Upper lobe of left lung (tissue), 6 donors: ENCODE measurements at regions not wholly inside any gene's neighbourhood (a gene's known extent, or its start where the extent isn't known, plus 50 kb on each side); places are given as distances from the start of the nearest gene placed in this dataset.
"Not testable (repeated sequence)": the region's sequence is repeated elsewhere in the genome, so short reads cannot be mapped to it uniquely, and the experiment has no call there.

Experiments used
- ATAC-seq, 2 donors: fragments of 200-7000 bp; cut with Tn5 transposase; one replicate each; pipeline ENCODE4 v1.9.1; 2022; ENCODE audit warnings: mild to moderate bottlenecking in 2 of 2, moderate library complexity in 2 of 2; ENCODE audit not compliant: low FRiP score in 2 of 2
- DNase-seq, 2 donors: peaks; one replicate each; pipeline ENCODE4 v3.0.0-alpha.2; 2019 to 2020
- H3K27ac ChIP-seq, 4 donors: fragments of 200-600 bp; sonication (generic); one replicate each; pipeline ENCODE4 v1.5.1; 2016 to 2019
- H3K27me3 ChIP-seq, 4 donors: fragments of 200-600 bp; sonication (generic); one replicate each; pipeline ENCODE4 v1.5.1; 2017 to 2019
- H3K36me3 ChIP-seq, 4 donors: fragments of 200-600 bp; sonication (generic); one replicate each; pipeline ENCODE4 v1.5.1; 2016 to 2019
- H3K4me1 ChIP-seq, 4 donors: fragments of 200-600 bp; sonication (generic); one replicate each; pipeline ENCODE4 v1.5.1; 2018 to 2019
- H3K4me3 ChIP-seq, 4 donors: fragments of 200-600 bp; sonication (generic); one replicate each; pipeline ENCODE4 v1.5.1; 2017 to 2019; ENCODE audit warnings: mild to moderate bottlenecking in 2 of 4, moderate library complexity in 1 of 4
- H3K9me3 ChIP-seq, 4 donors: fragments of 200-600 bp; sonication (generic); one replicate each; pipeline ENCODE4 v1.5.1; 2018 to 2019
- CTCF ChIP-seq, 6 experiments: fragments of 450-650 bp in 4 of 6; fragments of 200-600 bp in 2 of 6; sonication (generic) in 2 of 6; IDR thresholded peaks; one replicate each; pipeline ENCODE4 v1.5.1; 2016 to 2019; ENCODE audit warnings: antibody characterized with exemption in 6 of 6
- EP300 ChIP-seq, 4 donors: sonication (generic); formaldehyde crosslinking; IDR thresholded peaks; one replicate each; pipeline ENCODE4 v1.5.1; 2017; ENCODE audit warnings: antibody characterized with exemption in 4 of 4, control low read depth in 2 of 4
- POLR2A ChIP-seq, 4 donors: fragments of 450-650 bp; IDR thresholded peaks; one replicate each; pipeline ENCODE4 v1.5.1; 2016 to 2017; ENCODE audit warnings: antibody characterized with exemption in 4 of 4, mild to moderate bottlenecking in 2 of 4
- POLR2AphosphoS5 ChIP-seq, 2 donors: sonication (generic); formaldehyde crosslinking; IDR thresholded peaks; one replicate each; pipeline ENCODE4 v1.5.1; 2017; ENCODE audit warnings: antibody characterized with exemption in 2 of 2
- WGBS, 2 donors: methylation state at CpG; one replicate each; pipeline ENCODE4 v1.1.5; 2017 to 2018; 5-methylcytosine and 5-hydroxymethylcytosine counted together
- donor health status: DM: no; HTN: no; CAD: no; lungs with moderate emphysema.
- donor health status: DM: no; HTN: yes; CAD: no; lungs with severe emphysema.

GRCh38 chr2:196514641-196515040 is 124.9 kb upstream of the CCDC150 start:
- no peak for TF ChIP-seq POLR2AphosphoS5 (IDR thresholded peaks at IDR 0.05)
- TF ChIP-seq CTCF (IDR thresholded peaks at IDR 0.05), result no peak
- TF ChIP-seq EP300 (IDR thresholded peaks at IDR 0.05), result no peak
- TF ChIP-seq POLR2A (IDR thresholded peaks at IDR 0.05), result no peak
- peak overlapping the region in 1 of 4 donors; percentile 15 for H3K27ac ChIP-seq
- no peak for DNase-seq
- no peak overlapping the region for H3K4me3 ChIP-seq
- no peaks in the 10 kb centered on the region for H3K36me3 ChIP-seq
- no peak for ATAC-seq
- H3K9me3 ChIP-seq, result no peaks in the 10 kb centered on the region
- peaks cover 0 to 14% (median 2%) of the 10 kb centered on the region in 4 donors for H3K4me1 ChIP-seq
- H3K27me3 ChIP-seq, result no peaks in the 10 kb centered on the region
- 79 to 84% methylated on average over 3 to 5 of the region's 5 CpGs for WGBS, 2 donors

GRCh38 chr2:196515051-196515450 is 124.5 kb upstream of the CCDC150 start:
- Histone ChIP-seq H3K27me3 (no peaks in the 10 kb centered on the region), H3K36me3 (no peaks in the 10 kb centered on the region), H3K27ac (peak overlapping the region in 2 of 4 donors; percentile 15 to 18), H3K4me1 (peaks cover 0 to 14% (median 2%) of the 10 kb centered on the region in 4 donors), H3K9me3 (no peaks in the 10 kb centered on the region), H3K4me3 (no peak overlapping the region)
- ATAC-seq, result peak in 1 of 2 donors; percentile 73
- WGBS, 2 donors, result 76% methylated on average over 3 to 10 of the region's 11 CpGs
- DNase-seq, result peak; percentile 36 to 56
- TF ChIP-seq EP300 (IDR thresholded peaks at IDR 0.05) (no peak), POLR2A (IDR thresholded peaks at IDR 0.05) (no peak), POLR2AphosphoS5 (IDR thresholded peaks at IDR 0.05) (no peak), CTCF (IDR thresholded peaks at IDR 0.05) (no peak)

GRCh38 chr2:196515608-196516007 is 123.9 kb upstream of the CCDC150 start:
- ATAC-seq (no peak), DNase-seq (no peak)
- 77 to 78% methylated on average over 2 of the region's 2 CpGs for WGBS, 2 donors
- H3K9me3 ChIP-seq, result no peaks in the 10 kb centered on the region
- no peaks in the 10 kb centered on the region for H3K27me3 ChIP-seq
- peaks cover 0 to 14% (median 2%) of the 10 kb centered on the region in 4 donors for H3K4me1 ChIP-seq
- H3K36me3 ChIP-seq, result no peaks in the 10 kb centered on the region
- no peak overlapping the region for H3K4me3 ChIP-seq
- no peak overlapping the region for H3K27ac ChIP-seq
- no peak for TF ChIP-seq EP300 (IDR thresholded peaks at IDR 0.05)

- no peaks in the 10 kb centered on the region for H3K9me3 ChIP-seq
- no peaks in the 10 kb centered on the region for H3K27me3 ChIP-seq
- TF ChIP-seq POLR2A (IDR thresholded peaks at IDR 0.05) (no peak), EP300 (IDR thresholded peaks at IDR 0.05) (no peak), CTCF (IDR thresholded peaks at IDR 0.05) (no peak), POLR2AphosphoS5 (IDR thresholded peaks at IDR 0.05) (no peak)
- H3K4me1 ChIP-seq, result peaks cover 0 to 14% (median 2%) of the 10 kb centered on the region in 4 donors
- 94 to 99% methylated on average over 4 of the region's 4 CpGs for WGBS, 2 donors
- H3K4me3 ChIP-seq, result no peak overlapping the region
- DNase-seq, result no peak
- no peak for ATAC-seq
- no peak overlapping the region for H3K27ac ChIP-seq
- no peaks in the 10 kb centered on the region for H3K36me3 ChIP-seq
These were observed 123.0 kb upstream of the CCDC150 start for GRCh38 chr2:196516564-196516963.

- Histone ChIP-seq H3K27me3 (no peaks in the 10 kb centered on the region), H3K36me3 (no peaks in the 10 kb centered on the region), H3K4me1 (peaks cover 0 to under 1% (median 0%) of the 10 kb centered on the region in 4 donors), H3K27ac (no peak overlapping the region), H3K9me3 (no peaks in the 10 kb centered on the region), H3K4me3 (no peak overlapping the region)
- TF ChIP-seq EP300 (IDR thresholded peaks at IDR 0.05) (no peak), POLR2AphosphoS5 (IDR thresholded peaks at IDR 0.05) (no peak), POLR2A (IDR thresholded peaks at IDR 0.05) (no peak), CTCF (IDR thresholded peaks at IDR 0.05) (no peak)
- no peak for ATAC-seq
- 77 to 78% methylated on average over 4 of the region's 4 CpGs for WGBS, 2 donors
- DNase-seq, result no peak
These were observed 118.9 kb upstream of the CCDC150 start for GRCh38 chr2:196520605-196521004.

GRCh38 chr2:196526981-196527725 is 112.4 kb upstream of the CCDC150 start:
- DNase-seq, result peak in 1 of 2 donors; percentile 7
- H3K4me3 ChIP-seq, H3K27me3 ChIP-seq, H3K4me1 ChIP-seq, H3K27ac ChIP-seq, H3K36me3 ChIP-seq, ATAC-seq, H3K9me3 ChIP-seq: not testable (repeated sequence)
- 87 to 96% methylated on average over 13 to 27 of the region's 28 CpGs for WGBS, 2 donors
